BE2C (cell line): ENCODE measurements at regions not wholly inside any gene's neighbourhood (a gene's known extent, or its start where the extent isn't known, plus 50 kb on each side); places are given as distances from the start of the nearest gene placed in this dataset.

Experiments
- DNase-seq: peaks from one replicate; pipeline ENCODE4 v3.0.0-alpha.2; 2020
- H3K27me3 ChIP-seq: fragments of 250-450 bp; sonication (Bioruptor Pico); 2 replicates; pipeline ENCODE4 v1.5.1; 2020; ENCODE audit warnings: mild to moderate bottlenecking
- H3K36me3 ChIP-seq: fragments of 250-450 bp; sonication (Bioruptor Pico); 2 replicates; pipeline ENCODE4 v1.5.1; 2020; ENCODE audit warnings: mild to moderate bottlenecking
- H3K4me1 ChIP-seq: fragments of 250-450 bp; sonication (Bioruptor Pico); 2 replicates; pipeline ENCODE4 v1.5.1; 2020
- H3K4me3 ChIP-seq: 2 replicates; pipeline ENCODE4 v1.5.1; 2011; ENCODE audit warnings: low read depth, low read length
- H3K9me3 ChIP-seq: fragments of 250-450 bp; sonication (Bioruptor Pico); 2 replicates; pipeline ENCODE4 v1.5.1; 2020
- TF ChIP-seq, protein P1 (sequence below): IDR thresholded peaks from 2 replicates; pipeline ENCODE4 v1.5.1; 2012; ENCODE audit warnings: mild to moderate bottlenecking, low read depth, low read length

DNA sequence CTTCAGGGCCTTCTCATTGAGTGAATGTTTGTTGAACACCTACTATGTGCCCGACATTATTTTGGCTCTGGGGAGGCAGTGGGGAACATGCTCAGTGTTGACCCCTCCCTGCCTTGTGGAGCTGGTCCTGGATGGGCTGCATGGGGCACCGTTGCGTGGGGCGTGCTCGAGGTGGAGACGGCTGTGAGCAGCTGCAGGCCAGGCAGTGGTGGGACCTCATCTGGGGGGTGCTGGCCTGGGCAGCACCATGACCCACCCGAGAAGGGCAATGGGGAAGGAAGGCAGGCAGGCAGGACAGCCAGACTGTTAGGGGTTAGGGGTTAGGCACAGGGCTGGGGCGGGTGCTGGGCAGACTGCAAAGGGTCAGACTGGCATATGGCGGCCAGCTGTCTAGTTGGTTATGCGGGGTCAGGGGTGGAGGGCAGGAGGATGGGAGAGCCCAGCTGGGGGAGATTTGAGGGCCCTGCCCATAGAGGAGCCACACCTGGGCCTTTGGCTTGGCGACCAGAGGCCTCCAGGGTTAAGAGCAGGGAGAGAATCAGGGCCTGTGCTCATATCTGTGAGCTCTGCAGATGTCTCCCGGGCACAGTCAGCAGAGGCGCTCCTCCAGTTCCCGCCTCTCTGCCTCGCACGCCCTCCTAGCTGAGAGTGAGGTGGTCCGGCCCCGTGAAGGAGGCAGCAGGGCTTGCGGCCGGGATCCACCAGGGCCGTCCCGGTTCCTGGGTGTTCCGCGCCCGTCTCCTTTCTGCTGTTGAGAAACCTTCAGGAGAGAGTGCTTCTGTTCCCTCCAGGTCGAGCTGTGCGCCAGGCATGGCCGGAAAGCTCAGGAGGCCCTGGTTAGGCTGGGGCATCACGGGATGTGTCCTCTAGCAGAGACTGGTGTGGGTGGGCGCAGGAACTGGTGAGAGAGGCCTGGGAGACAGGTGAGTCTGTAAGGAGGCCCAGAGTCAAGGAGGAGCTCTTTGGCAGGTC is 73.3 kb downstream of the RGS12 start:
- H3K4me1 ChIP-seq: peaks cover 11% of the 10 kb centered on the region
- no peak overlapping the region for H3K4me3 ChIP-seq
- H3K27me3 ChIP-seq: no peaks in the 10 kb centered on the region
- no peaks in the 10 kb centered on the region for H3K9me3 ChIP-seq
- TF ChIP-seq, protein P1, sequence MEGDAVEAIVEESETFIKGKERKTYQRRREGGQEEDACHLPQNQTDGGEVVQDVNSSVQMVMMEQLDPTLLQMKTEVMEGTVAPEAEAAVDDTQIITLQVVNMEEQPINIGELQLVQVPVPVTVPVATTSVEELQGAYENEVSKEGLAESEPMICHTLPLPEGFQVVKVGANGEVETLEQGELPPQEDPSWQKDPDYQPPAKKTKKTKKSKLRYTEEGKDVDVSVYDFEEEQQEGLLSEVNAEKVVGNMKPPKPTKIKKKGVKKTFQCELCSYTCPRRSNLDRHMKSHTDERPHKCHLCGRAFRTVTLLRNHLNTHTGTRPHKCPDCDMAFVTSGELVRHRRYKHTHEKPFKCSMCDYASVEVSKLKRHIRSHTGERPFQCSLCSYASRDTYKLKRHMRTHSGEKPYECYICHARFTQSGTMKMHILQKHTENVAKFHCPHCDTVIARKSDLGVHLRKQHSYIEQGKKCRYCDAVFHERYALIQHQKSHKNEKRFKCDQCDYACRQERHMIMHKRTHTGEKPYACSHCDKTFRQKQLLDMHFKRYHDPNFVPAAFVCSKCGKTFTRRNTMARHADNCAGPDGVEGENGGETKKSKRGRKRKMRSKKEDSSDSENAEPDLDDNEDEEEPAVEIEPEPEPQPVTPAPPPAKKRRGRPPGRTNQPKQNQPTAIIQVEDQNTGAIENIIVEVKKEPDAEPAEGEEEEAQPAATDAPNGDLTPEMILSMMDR: no peak
- no peaks in the 10 kb centered on the region for H3K36me3 ChIP-seq
- DNase-seq: no peak

- no peaks in the 10 kb centered on the region for H3K9me3 ChIP-seq
- H3K4me1 ChIP-seq: peaks cover 11% of the 10 kb centered on the region
- H3K36me3 ChIP-seq: no peaks in the 10 kb centered on the region
- no peak overlapping the region for H3K4me3 ChIP-seq
- DNase-seq: no peak
- H3K27me3 ChIP-seq: no peaks in the 10 kb centered on the region
- TF ChIP-seq, protein P1: no peak
Measured at GRCh38 chr4:3366893-3367775, 74.3 kb downstream of the RGS12 start.

DNA sequence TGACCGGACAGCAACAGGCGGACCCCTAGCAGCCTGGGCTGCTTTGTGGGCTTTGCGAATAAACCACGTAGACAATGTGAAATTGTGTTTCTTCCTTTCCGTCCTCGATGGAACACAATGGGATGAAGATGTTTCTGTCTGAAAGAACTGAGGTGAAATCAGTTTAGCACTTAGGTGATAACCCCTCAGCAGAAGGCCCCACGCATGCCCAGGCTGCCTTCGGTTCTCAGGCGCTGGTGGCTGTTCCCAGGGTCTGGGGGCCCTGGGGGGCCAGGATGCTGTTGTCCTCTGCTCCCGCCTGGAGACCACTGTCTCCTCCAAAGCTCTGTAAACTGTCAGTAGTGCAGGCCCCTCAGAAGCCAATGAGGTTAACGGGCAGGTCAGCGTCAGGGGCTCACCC is 73.9 kb upstream of the HGFAC start:
- H3K9me3 ChIP-seq: no peaks in the 10 kb centered on the region
- no peak for DNase-seq
- peaks cover 11% of the 10 kb centered on the region for H3K4me1 ChIP-seq
- no peaks in the 10 kb centered on the region for H3K36me3 ChIP-seq
- H3K27me3 ChIP-seq: no peaks in the 10 kb centered on the region
- TF ChIP-seq, protein P1: no peak
- no peak overlapping the region for H3K4me3 ChIP-seq

DNA sequence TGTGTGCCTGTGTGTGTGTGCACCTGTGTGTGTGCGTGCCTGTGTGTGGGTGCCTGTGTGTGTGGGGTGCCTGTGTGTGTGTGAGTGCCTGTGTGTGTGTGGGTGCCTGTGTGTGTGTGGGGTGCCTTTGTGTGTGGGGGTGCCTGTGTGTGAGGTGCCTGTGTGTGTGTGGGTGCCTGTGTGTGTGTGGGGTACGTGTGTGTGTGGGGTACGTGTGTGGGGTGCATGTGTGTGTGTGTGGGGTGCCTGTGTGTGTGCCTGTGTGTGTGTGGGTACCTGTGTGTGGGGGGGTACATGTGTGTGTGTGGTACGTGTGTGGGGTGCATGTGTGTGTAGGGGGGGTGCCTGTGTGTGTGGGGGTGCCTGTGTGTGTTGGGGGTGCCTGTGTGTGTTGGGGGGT is 73.4 kb upstream of the HGFAC start:
- no peak for DNase-seq
- TF ChIP-seq, protein P1: no peak
- Histone ChIP-seq H3K4me1 (peaks cover 11% of the 10 kb centered on the region), H3K36me3 (no peaks in the 10 kb centered on the region), H3K9me3 (no peaks in the 10 kb centered on the region), H3K4me3 (no peak overlapping the region), H3K27me3 (no peaks in the 10 kb centered on the region)

DNA sequence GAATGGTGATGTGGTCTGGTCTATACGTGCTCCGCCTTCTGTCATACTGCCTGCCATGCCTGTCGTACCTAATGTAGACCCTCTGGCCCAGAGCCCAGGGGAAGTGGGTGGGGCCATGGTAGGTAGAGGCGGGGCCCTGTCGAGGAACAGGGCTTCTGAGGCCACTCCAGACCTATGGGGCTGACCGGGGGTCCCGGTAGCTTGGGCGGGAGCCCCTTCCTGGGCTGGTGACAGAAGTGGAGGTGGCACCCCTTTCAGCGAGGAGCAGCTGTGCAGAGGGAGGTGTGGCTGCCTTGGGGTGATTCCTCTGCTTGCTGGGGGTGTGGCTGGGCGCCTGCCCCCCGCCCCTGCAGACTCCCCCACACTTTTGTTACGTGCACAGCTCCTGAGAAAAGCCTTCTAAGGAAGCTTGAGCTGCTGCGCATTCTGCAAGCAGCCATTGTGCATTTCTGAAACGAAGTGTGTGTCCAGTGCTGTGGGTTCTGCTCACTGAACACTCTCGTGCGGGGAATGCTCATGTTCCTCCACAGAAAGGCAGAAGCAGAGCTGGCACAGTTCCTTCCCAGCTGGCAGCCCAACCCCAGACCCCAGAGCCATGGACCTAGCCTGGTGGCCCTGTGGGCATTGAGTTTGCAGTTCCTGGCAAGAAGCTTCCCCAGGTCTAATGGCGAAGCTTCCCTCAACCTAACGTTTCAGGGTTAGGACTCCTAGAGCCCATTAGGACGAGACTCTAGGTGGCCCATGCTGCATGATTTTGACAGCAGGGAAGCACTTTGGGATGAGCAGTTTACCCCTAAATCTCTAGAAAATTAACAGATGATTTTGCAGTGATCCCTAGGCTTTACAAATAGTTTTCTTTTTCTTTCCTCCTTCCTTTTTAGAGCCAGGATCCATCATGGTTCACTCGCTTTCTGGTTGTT is 72.7 kb upstream of the HGFAC start:
- Histone ChIP-seq H3K9me3 (no peaks in the 10 kb centered on the region), H3K27me3 (no peaks in the 10 kb centered on the region), H3K4me3 (peak overlapping the region; percentile 36), H3K4me1 (peaks cover 11% of the 10 kb centered on the region), H3K36me3 (no peaks in the 10 kb centered on the region)
- DNase-seq: peak; percentile 65
- TF ChIP-seq, protein P1: no peak
